Naive B cell (primary cell): ENCODE measurements at regions not wholly inside any gene's neighbourhood (a gene's known extent, or its start where the extent isn't known, plus 50 kb on each side); places are given as distances from the start of the nearest gene placed in this dataset.

Experiments
- ATAC-seq, 2 donors: fragments of 150-1000 bp; cut with Tn5 transposase; 2 replicates each; pipeline ENCODE4 v1.10.0; 2021; ENCODE audit warnings: low read depth in 2 of 2, mild to moderate bottlenecking in 2 of 2, moderate library complexity in 2 of 2
- DNase-seq: peaks from one replicate; pipeline ENCODE4 v3.0.0; 2022
- H3K27ac Mint-ChIP-seq, 6 donors: one replicate each; pipeline ENCODE4 v1.8.0; 2020 to 2022; ENCODE audit warnings: mild to moderate bottlenecking in 6 of 6, mixed read lengths in 6 of 6, moderate library complexity in 5 of 6, inconsistent platforms in 2 of 6
- H3K27me3 Mint-ChIP-seq, 3 donors: one replicate each; pipeline ENCODE4 v1.8.0; 2021 to 2022; ENCODE audit warnings: mixed read lengths in 3 of 3, mild to moderate bottlenecking in 1 of 3
- H3K36me3 Mint-ChIP-seq, 2 donors: one replicate each; pipeline ENCODE4 v1.8.0; 2020 to 2022; ENCODE audit warnings: mixed read lengths in 2 of 2, inconsistent platforms in 1 of 2, mild to moderate bottlenecking in 1 of 2
- H3K4me1 Mint-ChIP-seq, 3 donors: one replicate each; pipeline ENCODE4 v1.8.0; 2020 to 2022; ENCODE audit warnings: mixed read lengths in 3 of 3, inconsistent platforms in 1 of 3, mild to moderate bottlenecking in 1 of 3, moderate library complexity in 1 of 3
- H3K4me3 Mint-ChIP-seq, 8 donors: one replicate each; pipeline ENCODE4 v1.8.0; 2020 to 2022; ENCODE audit warnings: mild to moderate bottlenecking in 8 of 8, mixed read lengths in 8 of 8, moderate library complexity in 8 of 8, inconsistent platforms in 2 of 8
- H3K9me3 Mint-ChIP-seq, 7 donors: one replicate each; pipeline ENCODE4 v1.8.0; 2020 to 2022; ENCODE audit warnings: mixed read lengths in 7 of 7, mild to moderate bottlenecking in 5 of 7, inconsistent platforms in 2 of 7, moderate library complexity in 1 of 7

DNA sequence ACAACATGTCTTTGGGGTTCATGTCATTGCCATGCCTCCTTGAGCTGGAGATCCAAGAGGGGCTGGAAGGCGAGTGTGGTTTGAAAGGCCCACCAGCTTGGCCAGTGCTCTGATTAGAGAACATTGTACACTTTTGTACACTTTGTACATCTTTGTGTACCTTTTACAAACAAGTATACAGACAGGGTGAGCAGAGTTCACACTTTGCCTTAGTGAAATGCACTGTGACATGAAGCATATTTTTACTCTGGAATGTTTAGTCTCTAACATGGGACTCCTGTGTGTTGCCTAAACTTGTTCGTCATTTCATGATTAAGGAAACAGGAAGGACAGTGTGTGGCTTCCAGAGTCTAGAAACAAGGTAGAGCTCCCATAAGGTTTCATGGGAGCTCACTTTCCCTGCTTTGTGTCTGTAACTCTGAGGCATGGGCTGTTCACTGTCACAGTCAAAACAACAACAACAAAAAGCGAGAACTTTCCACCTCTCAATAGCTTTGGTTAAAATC, 225.8 kb upstream of the SOX4 start:
- no peaks in the 10 kb centered on the region for H3K9me3 Mint-ChIP-seq
- no peak overlapping the region for H3K27ac Mint-ChIP-seq
- no peak for DNase-seq
- H3K36me3 Mint-ChIP-seq: no peaks in the 10 kb centered on the region
- H3K4me1 Mint-ChIP-seq: no peaks in the 10 kb centered on the region
- ATAC-seq: no peak
- no peak overlapping the region for H3K4me3 Mint-ChIP-seq
- H3K27me3 Mint-ChIP-seq: no peaks in the 10 kb centered on the region

DNA sequence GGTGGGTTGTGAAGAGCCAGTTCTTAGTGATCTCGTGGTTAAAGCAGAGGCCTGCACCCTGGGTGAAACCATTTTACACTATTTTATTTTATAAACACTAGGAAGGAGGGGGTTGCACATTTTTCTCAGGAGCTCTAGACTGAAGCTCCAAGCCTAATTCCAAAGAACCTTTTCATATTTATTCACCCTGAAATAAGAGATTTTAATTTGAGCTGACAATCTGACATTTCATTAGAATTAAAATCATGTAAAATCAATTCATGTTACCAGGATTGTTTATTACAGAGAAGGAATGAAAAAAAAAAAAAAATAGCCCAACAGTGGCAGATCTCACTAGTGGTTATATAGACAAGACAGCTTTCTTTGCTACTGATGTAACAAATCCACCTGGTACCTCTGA, 222.5 kb upstream of the SOX4 start:
- DNase-seq (no peak), ATAC-seq (no peak)
- no peaks in the 10 kb centered on the region for H3K9me3 Mint-ChIP-seq
- H3K4me3 Mint-ChIP-seq: no peak overlapping the region
- H3K27me3 Mint-ChIP-seq: no peaks in the 10 kb centered on the region
- H3K4me1 Mint-ChIP-seq: no peaks in the 10 kb centered on the region
- H3K36me3 Mint-ChIP-seq: no peaks in the 10 kb centered on the region
- H3K27ac Mint-ChIP-seq: no peak overlapping the region

DNA sequence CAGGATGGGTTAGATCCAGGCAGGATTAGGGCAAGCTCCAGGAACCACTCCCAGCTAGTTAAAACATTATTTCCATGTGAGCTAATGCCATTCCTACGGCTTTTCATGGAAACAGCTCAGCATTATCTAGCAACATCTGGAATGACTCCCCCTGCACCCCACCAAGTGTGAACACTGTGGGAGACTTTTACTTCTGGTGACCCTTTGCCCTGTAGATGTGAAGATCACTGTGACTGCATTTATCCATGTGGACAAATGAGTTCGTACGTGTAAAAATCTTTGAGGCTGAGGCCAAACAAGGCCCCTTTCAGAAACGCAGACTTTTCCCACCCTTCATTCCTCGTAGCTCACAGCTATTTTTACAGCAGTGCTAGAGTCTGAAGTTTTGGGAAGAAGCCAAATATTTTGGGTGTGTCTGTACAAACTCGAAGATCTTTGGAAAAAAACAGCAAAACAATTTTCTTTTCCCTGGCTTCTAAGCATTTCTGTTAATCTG, 221.8 kb upstream of the SOX4 start:
- H3K4me3 Mint-ChIP-seq: no peak overlapping the region
- no peak for ATAC-seq
- no peaks in the 10 kb centered on the region for H3K9me3 Mint-ChIP-seq
- DNase-seq: no peak
- H3K27ac Mint-ChIP-seq: no peak overlapping the region
- no peaks in the 10 kb centered on the region for H3K4me1 Mint-ChIP-seq
- no peaks in the 10 kb centered on the region for H3K27me3 Mint-ChIP-seq
- H3K36me3 Mint-ChIP-seq: no peaks in the 10 kb centered on the region

DNA sequence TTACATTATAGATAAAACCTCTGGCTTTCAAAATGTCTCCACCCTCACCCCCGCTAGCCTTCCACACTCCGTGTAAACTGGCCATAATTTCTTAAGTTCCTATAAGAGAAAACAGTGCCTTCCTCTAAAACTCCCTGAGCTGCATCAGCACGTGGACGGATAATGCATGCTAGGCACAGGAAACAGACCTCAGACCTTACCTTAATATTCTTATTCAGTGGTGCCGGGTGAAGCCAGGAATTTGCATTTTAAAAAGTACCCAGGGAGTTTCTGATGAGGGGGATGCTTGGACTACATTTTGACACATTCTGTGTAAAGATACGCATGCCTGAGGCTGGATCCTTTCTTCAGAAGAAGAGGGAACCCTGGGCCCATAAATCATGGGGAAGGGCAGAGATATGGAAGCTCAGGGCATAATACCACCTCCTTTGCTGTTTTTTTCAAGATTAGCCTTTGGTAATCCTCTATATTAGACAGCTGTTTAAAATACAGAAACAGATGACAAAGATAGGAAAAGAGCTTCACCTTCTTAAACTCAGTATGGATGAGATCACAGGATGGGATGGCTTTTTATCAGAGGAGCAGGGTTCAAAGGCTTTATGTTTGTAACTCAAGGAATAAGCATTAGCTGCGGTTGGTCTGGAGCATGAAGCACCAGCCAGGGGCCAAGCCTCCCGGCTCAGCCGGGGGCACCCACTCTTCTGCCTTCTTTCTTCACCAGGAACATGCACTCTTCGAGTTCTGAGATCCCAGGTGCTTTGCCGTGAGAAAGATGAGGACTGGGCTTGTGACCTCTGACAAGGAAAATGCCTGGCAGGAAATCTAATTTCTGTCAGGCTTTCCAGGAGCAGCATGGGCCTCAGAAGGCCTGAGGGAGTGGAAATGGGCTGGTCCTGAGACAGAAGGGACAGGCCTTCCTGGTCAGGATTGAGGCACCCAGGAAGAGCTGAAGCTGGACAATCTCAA, 218.1 kb upstream of the SOX4 start:
- DNase-seq (no peak), ATAC-seq (no peak)
- no peak overlapping the region for H3K27ac Mint-ChIP-seq
- H3K27me3 Mint-ChIP-seq: no peaks in the 10 kb centered on the region
- no peaks in the 10 kb centered on the region for H3K4me1 Mint-ChIP-seq
- no peaks in the 10 kb centered on the region for H3K36me3 Mint-ChIP-seq
- H3K4me3 Mint-ChIP-seq: no peak overlapping the region
- peaks cover 0 to 4% (median 0%) of the 10 kb centered on the region in 7 donors for H3K9me3 Mint-ChIP-seq

DNA sequence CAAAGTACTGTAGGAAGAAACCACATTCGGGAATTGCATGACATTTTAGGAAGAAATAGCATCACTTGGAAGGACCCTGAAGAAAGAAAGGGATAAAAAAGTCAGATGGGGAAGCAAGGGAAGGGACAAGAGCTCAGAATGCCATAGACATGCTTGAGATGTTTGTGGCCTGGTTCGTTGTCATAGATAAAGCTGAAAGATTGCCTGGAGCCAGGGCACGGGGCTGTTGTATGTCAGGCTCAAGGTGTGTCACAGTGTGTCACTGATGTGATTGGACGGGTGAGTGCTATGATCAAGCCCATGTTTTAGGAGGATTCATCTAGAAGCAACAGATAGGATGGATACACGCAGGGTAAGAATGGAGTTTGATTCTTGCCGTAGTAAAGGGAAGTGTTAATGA, 216.2 kb upstream of the SOX4 start:
- Mint-ChIP-seq H3K4me3 (no peak overlapping the region), H3K27ac (peak overlapping the region in 1 of 6 donors; percentile 2), H3K27me3 (no peaks in the 10 kb centered on the region), H3K4me1 (no peaks in the 10 kb centered on the region), H3K9me3 (peaks cover 0 to 4% (median 0%) of the 10 kb centered on the region in 7 donors), H3K36me3 (no peaks in the 10 kb centered on the region)
- DNase-seq (no peak), ATAC-seq (no peak)

DNA sequence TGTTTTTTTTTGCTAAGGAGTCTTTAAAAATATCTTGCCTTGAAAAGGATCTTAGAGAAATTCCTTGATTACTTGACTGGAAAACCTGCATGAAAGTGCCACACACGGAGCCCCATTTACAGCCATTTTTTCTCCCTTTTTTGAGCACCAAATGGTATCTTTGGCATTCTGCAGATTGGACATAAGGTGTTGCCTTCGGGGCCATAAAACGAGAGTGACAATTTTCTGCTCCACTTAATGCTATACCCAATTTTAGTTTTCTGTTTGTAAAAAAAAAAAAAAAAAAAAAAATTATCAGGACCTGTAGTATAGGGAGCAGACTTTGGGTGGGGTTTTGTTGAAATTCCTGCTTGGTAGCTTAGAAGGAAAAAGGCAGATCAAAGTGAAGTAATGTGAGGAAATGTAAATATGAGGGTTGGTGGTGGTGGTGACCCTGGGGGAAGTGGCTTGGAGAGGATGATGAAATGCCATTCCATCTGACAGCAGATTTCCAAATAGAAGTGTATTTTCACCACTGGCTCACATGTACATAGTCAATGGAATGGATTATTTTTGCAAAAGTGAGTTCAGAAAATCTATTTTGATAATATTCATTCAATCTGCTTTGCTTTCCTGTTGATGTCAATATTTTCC, 212.1 kb upstream of the SOX4 start:
- Mint-ChIP-seq H3K36me3 (no peaks in the 10 kb centered on the region), H3K4me3 (no peak overlapping the region), H3K4me1 (no peaks in the 10 kb centered on the region), H3K27ac (no peak overlapping the region), H3K9me3 (peaks cover 0 to 9% (median 0%) of the 10 kb centered on the region in 7 donors), H3K27me3 (no peaks in the 10 kb centered on the region)
- ATAC-seq (no peak), DNase-seq (no peak)

DNA sequence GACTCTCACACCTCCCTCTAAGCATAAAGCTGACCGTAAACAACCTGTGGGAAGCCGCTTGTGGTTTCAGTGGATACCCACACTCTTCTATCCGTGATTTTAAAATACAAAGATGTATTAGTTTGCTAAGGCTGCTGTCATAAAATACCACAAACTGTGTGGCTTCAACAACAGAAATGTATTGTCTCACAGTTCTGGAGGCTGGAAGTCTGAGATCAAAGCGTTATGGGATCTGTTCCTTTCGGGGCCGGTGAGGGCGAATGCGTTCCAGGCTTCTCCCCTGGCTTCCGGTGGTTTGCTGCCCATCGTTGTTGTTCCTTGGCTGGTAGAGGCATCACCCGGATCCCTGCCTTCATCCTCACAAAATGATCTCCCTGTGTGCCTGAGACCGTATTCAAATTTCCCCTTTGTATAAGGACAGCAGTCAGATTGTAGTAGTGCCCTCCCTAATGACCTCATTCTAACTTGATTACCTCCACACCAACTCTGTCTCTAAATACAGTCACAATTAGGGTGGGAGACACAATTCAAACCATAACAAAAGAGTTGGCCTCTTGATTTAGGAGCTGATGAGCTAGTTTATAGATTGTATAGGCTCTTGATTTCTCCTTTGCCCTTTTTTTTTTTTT, 210.6 kb upstream of the SOX4 start:
- Mint-ChIP-seq H3K9me3 (peaks cover 0 to 9% (median 0%) of the 10 kb centered on the region in 7 donors), H3K36me3 (no peaks in the 10 kb centered on the region), H3K27me3 (no peaks in the 10 kb centered on the region), H3K4me3 (no peak overlapping the region), H3K4me1 (no peaks in the 10 kb centered on the region), H3K27ac (no peak overlapping the region)
- ATAC-seq (no peak), DNase-seq (no peak)

DNA sequence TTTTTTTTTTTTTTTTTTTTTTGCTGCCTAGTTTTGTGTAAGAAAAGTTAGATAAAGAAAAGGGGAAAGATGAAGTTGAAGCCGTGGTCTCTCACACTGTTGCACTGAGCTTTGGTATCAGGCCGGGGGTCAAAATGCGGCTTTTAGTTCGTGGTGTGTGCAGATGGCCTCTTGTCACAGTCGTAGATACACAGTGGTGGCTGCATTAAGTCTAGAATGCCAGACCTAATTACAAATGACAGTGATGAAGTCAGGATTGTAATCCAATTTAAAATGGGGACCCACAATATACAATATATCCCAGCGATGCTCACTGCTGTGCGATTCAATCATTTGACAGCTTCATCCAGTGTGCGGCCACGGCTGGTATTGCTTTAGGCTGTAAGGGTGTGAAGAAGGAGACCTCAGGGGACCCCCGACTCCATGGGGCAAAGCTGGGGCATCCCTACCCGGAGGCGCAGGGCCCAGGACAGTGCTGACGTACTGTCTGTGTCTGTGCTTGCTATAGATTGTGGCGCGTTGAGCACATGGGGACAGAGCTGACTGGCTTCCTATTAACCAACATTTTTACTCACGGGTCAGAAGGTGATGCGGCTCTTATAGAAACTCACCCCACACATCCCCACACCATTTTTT, 210.0 kb upstream of the SOX4 start:
- H3K4me1 Mint-ChIP-seq: no peaks in the 10 kb centered on the region
- H3K27me3 Mint-ChIP-seq: no peaks in the 10 kb centered on the region
- no peak overlapping the region for H3K4me3 Mint-ChIP-seq
- no peak for DNase-seq
- no peak for ATAC-seq
- no peaks in the 10 kb centered on the region for H3K36me3 Mint-ChIP-seq
- H3K9me3 Mint-ChIP-seq: peaks cover 0 to 7% (median 0%) of the 10 kb centered on the region in 7 donors
- H3K27ac Mint-ChIP-seq: no peak overlapping the region

DNA sequence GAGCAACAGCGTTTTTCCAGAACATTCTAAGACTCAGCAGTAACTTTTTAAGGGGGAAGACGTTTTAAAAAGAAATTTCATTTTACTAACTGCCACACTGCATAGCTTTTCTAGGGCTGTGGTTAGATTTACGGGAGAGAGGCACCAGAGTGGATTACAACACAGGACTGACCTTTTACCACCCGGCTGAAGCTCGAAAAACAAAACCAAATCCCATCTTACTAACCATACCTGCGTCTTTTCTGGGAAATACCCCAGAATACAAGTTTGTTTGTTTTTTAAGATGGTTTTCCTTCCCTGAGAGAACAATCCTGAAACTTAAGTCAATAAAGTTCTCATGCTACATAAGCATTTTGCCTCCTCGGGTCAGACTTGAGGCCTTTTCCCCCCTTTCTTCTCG, 209.3 kb upstream of the SOX4 start:
- ATAC-seq (no peak), DNase-seq (no peak)
- Mint-ChIP-seq H3K36me3 (no peaks in the 10 kb centered on the region), H3K4me1 (no peaks in the 10 kb centered on the region), H3K27me3 (no peaks in the 10 kb centered on the region), H3K9me3 (peaks cover 0 to 5% (median 0%) of the 10 kb centered on the region in 7 donors), H3K27ac (no peak overlapping the region), H3K4me3 (no peak overlapping the region)

DNA sequence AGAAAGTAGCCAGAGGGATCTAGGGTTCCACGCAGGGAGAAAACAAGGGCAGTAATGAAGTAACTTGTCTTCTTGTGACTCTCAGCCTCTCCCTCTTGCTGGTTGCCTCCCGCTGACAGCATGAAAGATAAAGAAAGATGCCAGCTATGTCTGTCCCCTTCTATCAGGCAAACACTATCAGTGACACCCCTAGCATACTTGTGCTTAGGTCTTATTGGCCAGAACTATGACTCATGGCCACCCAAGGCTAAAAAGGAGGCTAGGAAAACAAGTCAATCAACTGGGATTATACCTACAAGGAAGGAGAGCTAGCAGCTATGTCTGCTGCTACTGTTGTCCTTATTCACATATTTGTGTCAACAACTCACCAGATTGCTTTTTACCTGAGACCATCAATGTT, 206.8 kb upstream of the SOX4 start:
- H3K4me1 Mint-ChIP-seq: no peaks in the 10 kb centered on the region
- H3K36me3 Mint-ChIP-seq: no peaks in the 10 kb centered on the region
- H3K4me3 Mint-ChIP-seq: no peak overlapping the region

DNA sequence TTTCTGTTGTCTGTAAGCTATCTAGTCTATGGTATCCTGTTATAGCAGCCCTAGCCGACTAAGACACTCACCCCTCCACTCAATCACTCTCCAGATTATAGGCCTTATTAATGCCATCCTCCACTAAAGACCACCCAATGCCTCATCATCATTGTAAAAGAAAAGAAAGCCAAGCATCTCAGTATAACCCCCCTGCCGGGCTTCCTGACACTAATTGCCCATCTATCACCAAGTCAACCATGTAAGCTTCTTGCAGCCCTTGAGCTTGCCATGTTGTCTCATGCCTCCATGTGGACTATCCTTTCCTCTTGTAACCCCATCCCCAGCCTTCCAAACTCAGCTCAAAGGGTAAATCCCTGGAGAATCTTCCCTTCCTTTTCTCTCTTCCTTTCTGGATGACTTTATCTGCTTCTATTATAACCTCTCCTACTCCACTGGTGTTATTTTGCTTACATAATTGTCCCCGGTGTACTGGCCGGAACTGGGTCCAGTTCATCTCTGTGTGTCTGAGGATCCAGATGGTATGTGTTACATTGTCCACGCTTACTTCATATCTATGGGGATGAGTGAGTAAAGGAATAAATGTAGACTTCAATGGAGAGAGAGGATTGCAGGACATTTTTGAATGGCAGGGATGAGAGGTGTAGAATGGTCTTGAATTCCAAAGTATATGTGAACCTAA, 202.9 kb upstream of the SOX4 start:
- peak overlapping the region in 1 of 6 donors; percentile 34 for H3K27ac Mint-ChIP-seq
- no peaks in the 10 kb centered on the region for H3K36me3 Mint-ChIP-seq
- peaks cover 0 to 4% (median 0%) of the 10 kb centered on the region in 7 donors for H3K9me3 Mint-ChIP-seq
- ATAC-seq (no peak), DNase-seq (no peak)
- H3K4me3 Mint-ChIP-seq: no peak overlapping the region
- no peaks in the 10 kb centered on the region for H3K4me1 Mint-ChIP-seq
- no peaks in the 10 kb centered on the region for H3K27me3 Mint-ChIP-seq

More for the DNA sequence above, 206.8 kb upstream of the SOX4 start:
- H3K27ac Mint-ChIP-seq: no peak overlapping the region
- H3K9me3 Mint-ChIP-seq: peaks cover 0 to 5% (median 0%) of the 10 kb centered on the region in 7 donors
- ATAC-seq (no peak), DNase-seq (no peak)
- H3K27me3 Mint-ChIP-seq: no peaks in the 10 kb centered on the region

DNA sequence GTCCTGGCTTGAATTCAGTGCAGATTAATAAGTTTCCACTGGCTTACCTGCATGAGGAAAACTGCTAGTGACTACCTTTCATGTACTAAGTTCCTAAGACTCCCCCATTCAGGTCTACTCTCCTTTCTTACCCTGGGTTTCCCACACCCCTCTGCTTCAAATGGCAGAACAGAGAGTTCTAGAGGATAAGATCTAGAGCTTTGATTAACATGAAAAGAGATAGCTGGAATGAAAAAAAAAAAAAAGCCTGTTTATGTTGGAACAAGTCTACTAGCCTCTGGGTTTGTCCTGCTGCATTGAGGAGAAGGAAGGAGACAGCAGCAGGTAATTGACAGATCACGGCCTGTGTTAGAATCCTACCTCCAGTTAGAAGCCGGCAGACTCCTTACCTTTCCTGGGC, 201.4 kb upstream of the SOX4 start:
- peaks cover 0 to 4% (median 0%) of the 10 kb centered on the region in 7 donors for H3K9me3 Mint-ChIP-seq
- DNase-seq: no peak
- no peak overlapping the region for H3K4me3 Mint-ChIP-seq
- no peaks in the 10 kb centered on the region for H3K36me3 Mint-ChIP-seq
- H3K4me1 Mint-ChIP-seq: no peaks in the 10 kb centered on the region
- H3K27me3 Mint-ChIP-seq: no peaks in the 10 kb centered on the region
- no peak overlapping the region for H3K27ac Mint-ChIP-seq
- ATAC-seq: no peak
